ENCODE measurements at regions not wholly inside any gene's neighbourhood (a gene's known extent, or its start where the extent isn't known, plus 50 kb on each side); places are given as distances from the start of the nearest gene placed in this dataset.
"Not testable (repeated sequence)": the region's sequence is repeated elsewhere in the genome, so short reads cannot be mapped to it uniquely, and the experiment has no call there.

DNA sequence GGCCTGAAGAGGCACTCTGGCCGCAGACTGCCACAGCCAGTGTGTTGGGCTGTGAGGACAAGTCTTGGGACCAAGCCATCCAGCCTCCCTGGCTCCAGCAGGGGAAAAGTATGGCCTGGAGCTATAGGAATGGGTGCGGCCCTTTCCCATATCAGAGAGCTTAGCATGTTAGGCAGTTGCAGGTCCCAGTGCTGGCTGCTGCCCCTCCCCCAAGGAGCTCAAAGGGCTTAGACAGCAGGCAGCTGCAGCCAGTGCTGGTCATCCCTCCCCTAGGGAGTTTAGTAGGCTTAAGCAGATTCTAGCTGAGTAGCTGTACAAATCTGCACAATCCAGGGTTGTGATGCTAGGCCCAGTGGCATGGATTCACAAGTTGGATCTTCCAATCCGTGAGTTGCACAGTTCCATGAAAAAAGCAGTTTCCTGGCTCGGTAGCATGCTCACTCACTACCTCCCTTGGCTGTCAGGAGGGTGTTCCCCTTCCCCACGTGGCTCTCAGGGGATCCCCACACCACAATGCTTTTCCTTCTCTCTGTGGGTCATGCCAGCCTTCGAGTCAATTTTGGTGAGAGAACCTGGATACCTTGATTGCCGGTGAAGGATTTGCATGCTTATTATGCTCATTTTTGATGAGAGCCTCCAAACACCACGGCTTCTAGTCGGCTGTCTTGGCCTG, 1490.8 kb downstream of the BRINP3 start:
- no peak for DNase-seq

DNA sequence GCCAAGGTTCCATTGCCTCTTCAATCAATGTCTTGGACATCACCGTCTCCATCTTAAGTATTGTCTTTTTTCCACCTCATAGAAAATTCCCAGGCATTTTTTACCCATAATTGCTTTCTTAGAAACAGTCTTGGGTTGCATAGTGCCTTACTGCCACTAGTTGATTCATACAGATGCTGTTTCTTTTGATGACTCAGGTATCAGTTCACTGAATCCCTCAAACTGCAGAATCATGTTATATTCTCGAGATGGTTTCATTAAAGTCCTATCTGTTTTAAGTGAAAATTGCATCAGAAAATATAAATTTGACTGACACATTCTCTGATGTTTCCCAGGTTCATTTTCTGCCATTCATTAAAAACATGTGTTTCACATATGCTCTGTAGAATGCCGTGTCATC, 1489.1 kb downstream of the BRINP3 start:
- no peak for DNase-seq

DNA sequence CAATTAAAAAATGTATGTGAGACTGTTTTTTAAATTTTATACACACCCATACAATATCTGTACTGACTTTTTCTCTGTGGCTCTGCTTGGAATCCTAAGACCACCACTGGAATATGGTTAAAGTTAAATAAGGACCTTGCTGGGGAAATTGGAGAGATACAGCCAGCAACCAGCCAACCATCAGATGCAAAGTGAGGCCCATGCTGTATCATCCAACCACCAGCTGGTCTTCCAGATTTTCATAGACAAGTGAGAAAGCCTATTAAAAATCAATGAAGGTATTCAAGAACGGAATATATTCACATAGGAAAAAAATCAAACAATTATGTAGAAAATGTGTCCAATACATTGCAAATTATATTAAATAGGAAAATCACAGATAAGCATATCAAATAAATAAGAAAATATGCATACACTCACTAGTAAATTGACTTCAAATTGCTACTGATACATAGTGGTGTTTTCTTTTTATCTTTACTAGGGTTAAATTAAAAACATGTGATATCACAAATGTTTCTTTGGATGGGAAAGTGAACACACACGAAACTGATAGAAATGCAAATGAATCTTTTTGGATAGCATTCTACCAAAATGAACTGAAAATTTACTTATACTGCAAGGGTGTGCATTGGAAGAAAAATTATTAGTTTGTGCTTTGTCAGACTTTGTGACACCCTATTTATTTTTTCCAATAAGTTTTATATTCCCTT, 1486.3 kb downstream of the BRINP3 start:
- no peak for DNase-seq

DNA sequence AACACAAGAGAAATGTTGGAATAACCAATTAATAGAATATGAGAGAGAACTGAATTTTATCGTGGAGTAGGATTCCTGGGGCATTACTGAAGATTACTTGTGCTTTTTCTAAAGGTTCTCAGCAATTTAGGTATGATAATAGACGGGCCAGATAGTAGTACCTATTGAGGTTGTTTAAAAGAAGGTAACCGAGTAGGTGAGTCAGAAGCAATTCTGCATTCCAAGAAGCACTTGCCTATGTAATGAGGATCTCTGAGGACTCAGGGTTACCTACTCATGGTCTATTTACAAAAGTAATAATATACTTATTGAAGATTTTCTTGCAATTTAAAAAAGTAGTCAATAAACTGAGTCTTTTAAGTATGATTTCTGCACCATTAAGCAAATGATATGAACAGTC, 1469.8 kb downstream of the BRINP3 start:
- DNase-seq, result no peak

DNA sequence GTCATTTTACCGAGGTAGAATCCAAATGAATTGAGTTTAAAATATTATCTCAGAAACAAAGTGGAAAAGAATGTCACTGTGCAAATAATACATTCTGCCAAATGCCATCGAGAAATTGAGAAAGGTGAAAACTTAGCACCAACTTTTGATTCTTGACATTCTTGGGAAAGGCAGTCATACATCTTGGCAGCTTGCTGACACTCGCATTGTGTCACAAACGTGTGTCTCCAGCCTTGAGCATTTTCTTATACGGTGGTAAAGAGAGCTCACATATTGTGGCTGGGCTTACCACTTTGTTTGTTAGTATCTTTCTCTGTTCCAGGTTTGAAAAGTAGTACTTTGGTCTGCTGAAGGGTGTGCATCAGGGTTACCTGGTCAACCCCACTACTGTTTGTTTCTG, 1456.1 kb downstream of the BRINP3 start:
- no peak for DNase-seq

DNA sequence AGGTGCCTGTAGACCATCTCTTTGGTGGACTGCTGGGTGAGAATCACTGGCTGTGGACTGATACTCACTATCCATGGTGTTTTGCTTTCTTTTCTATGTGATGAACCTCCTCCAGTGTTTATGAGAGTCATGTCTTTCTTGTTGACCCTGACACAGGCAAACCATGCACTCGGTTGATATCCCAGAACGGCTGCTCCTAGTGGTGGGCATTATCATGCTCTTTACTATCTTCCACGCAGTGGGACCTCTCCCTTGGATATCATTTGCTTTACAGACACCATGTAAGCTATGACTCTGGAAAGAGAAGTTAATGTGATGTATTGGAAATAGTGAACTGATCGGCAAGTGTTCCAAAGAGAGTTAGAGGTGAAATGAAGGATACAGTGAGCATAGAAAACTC, 1455.6 kb downstream of the BRINP3 start:
- DNase-seq, result no peak

DNA sequence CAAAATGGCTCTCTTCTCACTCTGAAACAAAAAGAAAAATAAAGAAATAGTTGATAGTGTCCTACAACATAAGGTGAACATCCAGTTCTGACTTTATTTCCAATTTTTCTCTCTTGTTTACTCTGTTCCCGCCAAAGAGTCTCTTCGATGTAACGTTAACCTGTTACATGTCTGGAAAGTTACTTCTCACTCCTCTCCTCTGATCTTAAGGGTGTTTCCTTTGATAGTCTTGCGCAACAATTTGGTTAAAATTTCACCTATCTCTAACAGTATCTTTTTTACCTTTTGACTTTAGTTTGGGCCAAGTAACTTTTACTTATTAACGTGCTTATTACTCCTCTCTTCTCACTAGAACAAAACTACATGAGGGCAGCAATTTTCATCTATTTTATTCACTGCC, 1450.2 kb downstream of the BRINP3 start:
- DNase-seq, result no peak

DNA sequence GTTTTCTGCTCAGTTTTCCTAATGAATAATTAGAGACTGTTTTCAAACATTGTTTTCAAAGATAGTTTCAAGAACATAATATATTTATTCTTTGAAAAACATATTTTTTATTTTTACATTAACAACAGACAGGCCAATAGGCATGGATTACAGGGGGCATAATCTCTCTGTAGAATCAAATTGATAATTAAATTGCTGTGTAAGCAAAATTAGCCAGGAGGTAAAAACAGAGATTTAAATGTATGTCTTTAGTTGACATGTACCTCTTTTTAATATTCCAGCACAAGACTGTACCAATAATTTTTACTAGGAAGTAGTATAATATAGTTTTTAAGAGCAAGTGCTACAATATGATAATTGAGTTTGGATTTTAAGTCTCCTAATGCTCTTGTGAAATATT, 1444.5 kb downstream of the BRINP3 start:
- no peak for DNase-seq

DNA sequence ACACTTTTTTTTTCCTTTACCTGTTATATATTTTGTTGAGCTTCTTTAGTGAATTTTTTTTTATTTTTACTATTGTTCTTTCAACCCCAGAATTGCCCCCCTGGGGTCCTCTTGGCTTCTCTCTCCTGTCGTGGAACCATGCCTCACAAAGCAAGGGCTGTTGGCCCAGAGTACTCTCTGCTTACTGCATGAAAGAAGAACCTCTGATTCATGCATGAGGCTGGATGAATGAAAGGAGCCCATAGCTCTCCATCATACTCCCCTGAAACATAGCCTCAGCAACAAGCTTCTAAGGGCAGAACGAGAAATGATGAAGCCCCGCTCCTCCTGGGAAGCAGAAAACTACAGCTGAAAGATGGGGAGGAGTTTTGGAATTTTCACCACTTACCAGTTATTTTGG, 1441.0 kb downstream of the BRINP3 start:
- DNase-seq, result no peak

DNA sequence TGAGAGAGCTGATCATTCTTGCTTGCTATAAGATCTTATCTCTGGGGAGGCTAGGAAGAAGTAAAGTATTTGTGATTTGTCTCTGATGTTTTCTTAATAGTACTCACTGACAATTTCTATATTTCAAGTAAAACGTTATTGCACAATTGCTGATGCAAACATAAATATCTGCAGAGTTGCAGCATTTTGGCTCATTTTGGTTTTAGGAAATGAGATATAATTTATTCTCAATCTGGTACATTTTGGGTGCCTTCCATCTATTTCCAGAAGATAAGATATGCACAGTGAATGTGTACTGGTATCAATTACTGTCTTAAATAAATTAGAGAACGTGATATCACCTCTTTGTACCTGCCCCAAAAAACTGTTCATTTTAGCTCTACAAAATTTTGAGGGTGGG, 1431.5 kb downstream of the BRINP3 start:
- DNase-seq, result no peak

DNA sequence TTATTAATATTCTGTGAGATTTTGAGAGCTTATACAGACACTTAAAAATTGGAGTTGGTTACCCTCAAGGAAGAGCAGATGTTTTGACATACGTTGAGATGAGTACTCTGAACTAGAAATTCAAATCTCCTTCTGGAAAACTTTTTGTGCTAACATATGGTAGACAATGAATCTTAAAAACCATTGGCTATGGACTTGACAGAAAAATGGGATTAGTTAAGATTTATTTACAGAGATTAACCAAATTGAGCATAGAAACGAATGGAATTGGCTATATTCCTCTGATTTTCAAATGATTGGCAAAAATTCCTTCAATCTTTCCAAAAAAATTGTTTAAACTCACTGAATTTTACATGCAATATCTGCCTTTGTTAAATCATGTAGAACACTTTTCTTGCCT, 1392.9 kb downstream of the BRINP3 start:
- no peak for DNase-seq

DNA sequence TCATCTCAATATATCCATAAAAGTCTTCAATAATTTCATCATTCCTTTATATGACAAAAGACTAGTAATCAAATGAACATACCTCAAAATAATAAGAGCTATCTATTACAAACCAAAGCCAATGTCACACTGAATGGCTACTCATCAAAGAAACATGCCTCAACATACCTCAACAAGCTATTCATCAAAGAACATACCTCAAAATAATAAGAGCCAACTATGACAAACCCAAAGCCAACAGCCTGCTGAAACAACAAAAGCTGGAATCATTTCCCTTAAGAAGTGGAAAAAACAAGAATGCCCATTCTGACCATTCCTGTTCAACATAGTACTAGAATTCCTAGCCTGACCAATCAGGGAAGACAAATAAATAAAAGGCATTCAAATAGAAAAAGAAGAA, 1373.7 kb downstream of the BRINP3 start:
- DNase-seq, result no peak

DNA sequence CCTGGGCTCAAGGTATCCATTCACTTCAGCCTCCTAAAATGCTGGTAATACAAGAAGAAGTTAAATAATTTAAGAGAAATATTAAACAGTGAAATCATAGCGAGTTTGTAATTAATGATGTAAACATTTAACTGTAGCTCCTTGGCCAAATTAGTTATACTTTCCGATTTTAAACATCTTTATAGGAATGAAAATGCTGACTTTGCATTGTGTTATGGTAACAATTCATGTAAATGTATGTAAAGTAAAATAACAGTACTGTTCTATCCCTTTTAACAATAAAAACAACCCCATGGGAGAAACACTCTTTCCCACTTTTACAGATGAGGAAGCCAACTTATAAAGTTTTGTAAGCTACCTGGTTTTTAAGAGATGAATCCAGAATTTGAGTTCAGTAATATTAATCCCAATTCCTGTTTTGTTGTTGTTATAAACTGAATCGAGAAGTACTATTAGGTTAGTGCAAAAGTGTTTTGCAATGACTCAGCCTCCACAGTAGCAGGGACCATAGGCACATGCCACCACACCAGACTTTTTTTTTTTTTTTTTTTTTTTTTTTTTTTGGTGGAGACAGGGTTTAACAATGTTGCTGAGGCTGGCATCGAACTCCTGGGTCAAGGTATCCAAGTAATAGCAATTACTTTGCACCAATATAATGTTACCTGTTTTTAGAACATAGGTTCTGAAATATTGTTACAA, 1360.4 kb downstream of the BRINP3 start:
- DNase-seq, result no peak

DNA sequence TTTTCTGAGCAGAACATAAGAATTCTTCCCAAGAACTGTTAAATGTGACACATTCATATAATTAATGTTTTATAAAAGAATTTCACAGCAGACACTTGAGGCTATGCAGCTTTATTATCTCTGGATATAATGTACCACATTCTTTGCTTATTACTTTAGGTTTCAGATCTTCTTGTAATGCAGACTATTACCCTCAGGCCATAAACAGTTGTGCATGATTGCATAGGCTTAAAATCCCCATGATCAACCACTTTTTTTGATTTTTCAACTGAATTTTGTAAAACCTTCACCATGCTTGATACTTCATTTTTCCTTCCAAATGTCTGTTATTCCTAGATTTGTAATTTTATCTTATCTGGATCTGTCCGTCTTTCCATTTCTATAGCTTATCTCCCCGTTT, 1355.7 kb downstream of the BRINP3 start:
- no peak for DNase-seq

DNA sequence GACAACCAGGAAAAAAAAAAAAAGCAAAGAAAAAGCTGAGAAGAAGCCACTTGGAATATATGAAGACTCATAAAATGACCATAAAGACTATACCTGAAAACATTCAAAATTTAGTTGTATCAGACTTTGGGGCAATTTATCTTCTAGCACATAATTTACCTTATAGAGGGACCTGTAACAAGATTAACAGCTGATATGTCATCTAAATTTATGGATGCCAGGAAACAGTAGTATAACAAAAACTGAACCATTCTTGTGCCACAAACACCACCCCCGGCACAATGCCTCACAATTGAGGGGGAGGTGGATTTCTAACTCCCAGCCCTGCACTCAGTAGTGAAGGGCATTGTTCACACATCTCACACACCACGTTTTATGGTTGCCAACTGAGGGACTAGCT, 1352.0 kb downstream of the BRINP3 start:
- DNase-seq, result no peak

DNA sequence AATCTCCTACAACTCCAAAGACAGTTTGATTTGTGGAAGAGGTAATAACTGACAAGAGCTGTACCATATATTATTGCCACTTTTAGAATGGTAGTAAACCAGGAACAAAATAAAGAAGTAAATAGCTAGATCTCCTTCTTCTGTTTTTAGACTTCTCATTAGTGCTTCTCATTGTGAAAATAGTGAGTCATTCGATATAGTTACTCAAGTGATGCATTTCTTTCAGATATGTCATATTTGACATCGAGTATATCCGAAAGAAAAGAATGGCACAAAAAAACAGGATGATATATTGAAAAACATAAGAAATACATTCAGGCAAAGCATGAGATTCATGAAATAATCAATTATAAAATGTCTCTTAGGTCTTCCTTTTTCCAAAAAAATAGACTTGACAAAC, 1346.1 kb downstream of the BRINP3 start:
- no peak for DNase-seq

DNA sequence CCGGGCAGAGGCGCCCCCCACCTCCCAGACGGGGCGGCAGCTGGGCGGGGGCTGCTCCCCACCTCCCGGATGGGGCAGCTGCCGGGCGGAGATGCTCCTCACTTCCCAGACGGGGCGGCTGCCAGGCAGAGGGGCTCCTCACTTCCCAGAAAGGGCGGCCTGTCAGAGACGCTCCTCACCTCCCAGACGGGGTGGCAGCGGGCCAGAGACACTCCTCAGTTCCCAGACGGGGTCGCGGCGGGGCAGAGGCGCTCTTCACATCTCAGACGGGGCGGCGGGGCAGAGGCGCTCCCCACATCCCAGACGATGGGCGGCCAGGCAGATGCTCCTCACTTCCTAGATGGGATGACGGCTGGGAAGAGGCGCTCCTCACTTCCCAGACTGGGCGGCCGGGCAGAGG, 1337.9 kb downstream of the BRINP3 start:
- not testable (repeated sequence) for DNase-seq

DNA sequence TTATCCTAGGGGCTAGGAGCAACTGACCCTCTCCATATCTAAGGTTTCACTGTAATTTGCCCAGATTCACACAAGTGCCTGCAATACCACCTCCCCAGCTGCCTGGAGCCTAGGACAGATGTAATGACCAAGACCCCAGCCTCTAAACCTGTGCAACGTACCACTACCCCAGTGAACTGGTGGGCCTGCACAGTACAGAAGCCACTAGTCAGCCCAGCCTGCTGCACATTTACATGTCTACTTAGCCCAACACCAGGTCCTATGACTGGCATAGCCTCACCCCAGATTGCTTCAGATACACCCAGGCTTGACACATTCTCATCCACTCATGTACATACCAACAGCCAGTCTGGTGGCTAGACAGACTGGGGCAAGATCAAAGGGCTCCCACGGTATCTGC, 1336.6 kb downstream of the BRINP3 start:
- DNase-seq, result no peak

DNA sequence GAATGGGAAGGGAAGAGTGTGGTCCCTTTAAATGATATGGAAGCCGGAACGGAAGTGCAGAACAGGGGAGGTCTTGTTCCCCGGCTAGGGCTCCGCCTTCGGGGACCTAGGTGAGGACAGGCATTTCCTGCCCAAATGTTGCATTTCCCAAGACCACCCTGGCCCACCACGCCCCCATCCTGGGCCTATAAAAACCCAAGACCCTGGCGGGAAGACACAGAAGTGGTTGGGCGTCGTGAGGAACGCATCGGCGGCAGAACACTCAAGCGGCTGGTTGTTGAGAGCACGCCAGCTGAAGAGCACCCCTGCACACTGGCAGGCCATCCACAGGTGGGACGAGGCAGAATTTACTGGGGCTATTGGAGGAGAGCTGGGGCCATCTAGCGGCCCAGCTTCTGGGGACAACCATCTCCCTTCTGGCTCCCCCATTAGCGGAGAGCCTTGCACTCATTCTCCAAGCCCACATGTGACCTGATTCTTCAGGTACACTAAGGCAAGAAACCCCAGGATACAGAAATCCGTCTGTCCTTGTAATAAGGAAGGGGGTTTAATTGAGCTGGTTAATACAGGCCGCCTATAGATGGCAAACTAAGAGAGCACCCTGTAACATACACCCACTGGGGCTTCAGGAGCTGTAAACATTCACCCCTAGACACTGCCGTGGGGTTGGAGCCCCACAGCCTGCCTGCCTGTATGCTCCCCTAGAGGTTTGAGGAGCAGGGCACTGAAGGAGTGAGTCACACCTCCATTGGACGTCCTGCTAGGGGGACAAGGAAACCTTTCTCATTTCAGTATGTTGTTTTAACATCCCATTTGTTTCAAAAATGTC, 1327.9 kb downstream of the BRINP3 start:
- DNase-seq, result no peak

DNA sequence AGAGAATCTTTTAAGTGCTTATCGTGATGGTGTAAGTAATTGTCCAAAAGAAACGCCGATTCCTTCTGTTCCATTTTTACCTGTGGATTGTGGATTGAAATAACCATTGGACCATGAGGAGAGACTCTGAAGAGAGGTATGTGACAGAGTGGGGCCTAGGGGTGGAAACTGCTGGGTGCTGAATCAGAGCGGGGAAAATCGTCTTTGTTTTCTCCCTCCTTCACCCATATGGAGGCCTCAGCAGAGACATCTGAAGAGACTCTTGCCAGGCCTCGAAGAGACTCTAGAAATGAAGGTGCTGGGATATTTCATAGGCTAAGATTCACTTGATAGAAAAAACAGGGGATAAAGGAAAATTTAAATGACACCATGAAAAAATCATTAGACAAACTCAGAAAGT, 1327.0 kb downstream of the BRINP3 start:
- DNase-seq, result no peak

DNA sequence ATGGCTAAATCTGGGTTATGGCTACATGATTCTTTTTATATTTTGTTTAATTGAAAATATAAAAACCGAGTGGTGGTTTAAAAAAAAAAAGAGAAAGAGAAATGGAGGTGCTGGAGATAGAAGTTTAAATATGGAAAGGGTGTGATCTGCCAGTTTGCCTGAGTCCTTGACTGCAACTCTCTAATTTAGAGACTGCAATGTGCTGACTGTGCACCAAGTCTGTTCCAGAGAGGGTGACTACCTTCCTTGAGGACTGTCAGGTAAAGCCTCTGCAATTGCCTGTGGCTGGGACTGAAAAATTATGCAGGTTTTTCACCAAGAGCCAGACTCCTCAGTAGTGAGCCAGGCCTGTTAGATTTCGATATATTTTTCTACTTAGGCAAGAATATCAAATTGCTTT, 1326.3 kb downstream of the BRINP3 start:
- no peak for DNase-seq

DNA sequence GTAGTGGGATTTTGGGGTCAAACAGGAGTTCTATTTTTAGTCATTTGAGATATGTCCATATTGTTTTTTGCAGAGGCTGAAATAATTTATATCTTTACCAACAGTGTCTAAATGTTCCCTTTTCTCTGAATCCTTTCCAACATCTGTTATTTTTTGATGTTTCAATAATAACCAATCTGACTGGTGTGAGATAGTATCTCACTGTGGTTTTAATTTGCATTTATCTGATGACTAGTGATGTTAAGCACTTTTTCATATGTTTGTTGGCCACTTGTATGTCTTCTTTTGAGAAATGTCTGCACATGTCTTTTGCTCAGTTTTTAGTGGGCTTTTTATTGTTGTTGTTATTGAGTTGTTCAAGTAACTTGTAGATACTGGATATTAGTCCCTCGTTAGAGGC, 1325.0 kb downstream of the BRINP3 start:
- no peak for DNase-seq

DNA sequence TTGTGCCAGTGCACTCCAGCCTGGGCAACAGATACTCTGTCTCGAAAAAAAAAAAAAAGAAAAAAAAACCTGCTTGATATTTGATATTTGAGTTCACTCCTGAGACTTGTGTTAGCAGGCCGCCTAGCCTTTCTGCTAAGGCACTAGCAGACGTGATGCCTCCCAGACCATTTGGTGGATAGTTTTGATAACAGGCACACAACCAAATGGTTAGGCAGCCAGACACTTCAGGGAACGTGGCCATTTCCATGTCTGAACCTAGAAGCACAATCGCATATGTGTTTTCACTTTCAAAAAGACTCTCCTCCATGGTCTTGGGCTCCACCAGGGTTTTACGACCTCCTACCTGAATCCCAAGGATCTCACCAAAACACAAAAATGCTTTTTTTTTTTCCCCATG, 1319.5 kb downstream of the BRINP3 start:
- no peak for DNase-seq

DNA sequence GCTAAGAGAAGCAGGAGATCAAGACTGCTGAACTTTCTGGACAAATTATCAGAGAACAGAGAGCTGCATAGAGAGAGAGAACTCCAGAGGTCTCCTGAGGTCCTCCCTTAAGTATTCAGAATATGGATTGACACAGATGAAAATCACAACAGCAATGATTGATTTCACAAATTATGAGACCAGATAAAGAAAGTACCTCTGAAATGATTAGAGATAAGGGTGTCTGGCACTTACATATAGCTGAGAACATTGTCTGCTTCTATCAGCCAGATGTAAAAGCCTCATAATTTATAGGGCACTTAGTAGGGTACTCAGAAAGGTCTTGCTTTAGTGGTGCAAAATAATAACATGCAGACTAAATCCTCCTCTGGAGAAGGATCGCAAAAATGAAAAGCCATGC, 1301.8 kb downstream of the BRINP3 start:
- no peak for DNase-seq
